Hepatocyte (in vitro differentiated cells): ENCODE measurements at regions not wholly inside any gene's neighbourhood (a gene's known extent, or its start where the extent isn't known, plus 50 kb on each side); places are given as distances from the start of the nearest gene placed in this dataset.

Experiments used
- DNase-seq: peaks from one replicate; pipeline ENCODE4 v3.0.0-alpha.2; 2016; ENCODE audit warnings: low spot score
- H2AFZ ChIP-seq: fragments of 200-600 bp; sonication (generic); 2 replicates; pipeline ENCODE4 v1.6.0; 2016; ENCODE audit warnings: antibody characterized with exemption, mild to moderate bottlenecking
- H3K27ac ChIP-seq: fragments of 200-600 bp; sonication (generic); 2 replicates; pipeline ENCODE4 v1.5.1; 2016; ENCODE audit warnings: mild to moderate bottlenecking
- H3K27me3 ChIP-seq: fragments of 200-600 bp; sonication (generic); 2 replicates; pipeline ENCODE4 v1.6.1; 2016
- H3K36me3 ChIP-seq: fragments of 200-600 bp; sonication (generic); replicated peaks from 2 replicates; pipeline ENCODE4 v1.5.1; 2016; ENCODE audit warnings: low read depth; ENCODE audit not compliant: insufficient read depth
- H3K4me1 ChIP-seq: fragments of 200-600 bp; sonication (generic); 2 replicates; pipeline ENCODE4 v1.5.1; 2016; ENCODE audit warnings: mild to moderate bottlenecking, moderate library complexity; ENCODE audit not compliant: insufficient read depth
- H3K4me2 ChIP-seq: fragments of 200-600 bp; sonication (generic); 2 replicates; pipeline ENCODE4 v1.6.0; 2016
- H3K4me3 ChIP-seq: fragments of 200-600 bp; sonication (generic); 2 replicates; pipeline ENCODE4 v1.5.1; 2016; ENCODE audit warnings: mild to moderate bottlenecking
- H3K79me2 ChIP-seq: fragments of 200-600 bp; sonication (generic); 2 replicates; pipeline ENCODE4 v1.6.0; 2017; ENCODE audit warnings: mild to moderate bottlenecking
- H3K9me2 ChIP-seq: fragments of 200-600 bp; sonication (generic); replicated peaks from 2 replicates; pipeline ENCODE4 v1.6.0; 2017; ENCODE audit warnings: mild to moderate bottlenecking; ENCODE audit not compliant: insufficient read depth
- H3K9me3 ChIP-seq: fragments of 200-600 bp; sonication (generic); 2 replicates; pipeline ENCODE4 v1.5.1; 2016; ENCODE audit warnings: low read depth, mild to moderate bottlenecking
- H4K20me1 ChIP-seq: fragments of 200-600 bp; sonication (generic); 2 replicates; pipeline ENCODE4 v1.6.0; 2016; ENCODE audit warnings: mild to moderate bottlenecking; ENCODE audit not compliant: insufficient read depth, poor library complexity, severe bottlenecking
- EZH2 ChIP-seq: fragments of 200-600 bp; sonication (generic); IDR thresholded peaks from 2 replicates; pipeline ENCODE4 v1.6.1; 2016; ENCODE audit warnings: antibody characterized with exemption, mild to moderate bottlenecking, borderline replicate concordance
- EZH2phosphoT487 ChIP-seq: fragments of 200-600 bp; sonication (generic); IDR thresholded peaks from one replicate; pipeline ENCODE4 v1.6.1; 2018; ENCODE audit warnings: antibody characterized with exemption, mild to moderate bottlenecking, low read depth, moderate library complexity; ENCODE audit not compliant: unreplicated experiment, severe bottlenecking
- WGBS: methylation state at CpG from one replicate; pipeline ENCODE4 v1.1.6; 2016; ENCODE audit warnings: low lambda C conversion rate; ENCODE audit errors: missing lambda C conversion rate; 5-methylcytosine and 5-hydroxymethylcytosine counted together
- TF ChIP-seq, protein P1 (sequence below): fragments of 200-600 bp; sonication (generic); IDR thresholded peaks from 2 replicates; pipeline ENCODE4 v1.5.1; 2016; ENCODE audit warnings: antibody characterized with exemption, mild to moderate bottlenecking; ENCODE audit not compliant: poor library complexity

DNA sequence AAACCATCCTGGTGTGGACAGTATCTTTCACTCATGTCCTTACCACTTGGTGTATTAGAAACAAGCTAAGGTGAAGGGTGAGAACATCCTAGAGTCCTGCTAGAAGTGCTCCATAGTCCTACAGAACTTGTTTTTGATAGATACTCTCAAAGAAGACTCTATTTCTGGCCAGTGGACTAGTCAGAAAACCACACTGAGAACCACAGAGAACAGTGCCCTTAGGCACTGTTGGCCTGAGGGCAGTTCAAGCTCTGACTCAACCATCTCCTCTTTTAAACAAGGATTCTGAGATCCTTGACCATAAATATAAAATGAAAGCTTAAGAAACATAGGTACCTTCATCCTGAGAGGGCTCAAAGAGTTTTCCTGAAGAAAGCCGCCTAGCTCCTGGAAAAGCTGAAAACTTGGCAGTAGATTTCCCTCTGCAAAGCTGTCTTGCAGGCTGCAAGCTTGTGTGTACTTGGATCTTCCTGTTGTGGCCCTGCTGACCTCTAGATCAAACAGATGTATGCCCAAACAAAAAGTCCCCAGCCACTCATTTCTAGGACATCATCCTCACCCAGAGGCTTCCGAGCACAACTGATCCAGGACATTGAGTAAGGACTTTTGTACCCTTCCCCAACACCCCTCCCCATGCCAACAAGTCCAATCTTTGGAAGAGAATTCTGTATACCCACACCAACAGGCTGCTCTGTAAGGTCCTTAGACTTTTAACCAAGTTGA, 111.6 kb upstream of the CXCL13 start:
- H3K9me2 ChIP-seq, result no peaks in the 10 kb centered on the region
- no peak overlapping the region for H2AFZ ChIP-seq
- DNase-seq, result no peak
- no peak overlapping the region for H3K27ac ChIP-seq
- no peaks in the 10 kb centered on the region for H3K36me3 ChIP-seq
- no peak overlapping the region for H3K4me3 ChIP-seq
- no peaks in the 10 kb centered on the region for H3K4me1 ChIP-seq
- no peak for TF ChIP-seq EZH2
- no peak for TF ChIP-seq EZH2phosphoT487
- TF ChIP-seq, protein P1, sequence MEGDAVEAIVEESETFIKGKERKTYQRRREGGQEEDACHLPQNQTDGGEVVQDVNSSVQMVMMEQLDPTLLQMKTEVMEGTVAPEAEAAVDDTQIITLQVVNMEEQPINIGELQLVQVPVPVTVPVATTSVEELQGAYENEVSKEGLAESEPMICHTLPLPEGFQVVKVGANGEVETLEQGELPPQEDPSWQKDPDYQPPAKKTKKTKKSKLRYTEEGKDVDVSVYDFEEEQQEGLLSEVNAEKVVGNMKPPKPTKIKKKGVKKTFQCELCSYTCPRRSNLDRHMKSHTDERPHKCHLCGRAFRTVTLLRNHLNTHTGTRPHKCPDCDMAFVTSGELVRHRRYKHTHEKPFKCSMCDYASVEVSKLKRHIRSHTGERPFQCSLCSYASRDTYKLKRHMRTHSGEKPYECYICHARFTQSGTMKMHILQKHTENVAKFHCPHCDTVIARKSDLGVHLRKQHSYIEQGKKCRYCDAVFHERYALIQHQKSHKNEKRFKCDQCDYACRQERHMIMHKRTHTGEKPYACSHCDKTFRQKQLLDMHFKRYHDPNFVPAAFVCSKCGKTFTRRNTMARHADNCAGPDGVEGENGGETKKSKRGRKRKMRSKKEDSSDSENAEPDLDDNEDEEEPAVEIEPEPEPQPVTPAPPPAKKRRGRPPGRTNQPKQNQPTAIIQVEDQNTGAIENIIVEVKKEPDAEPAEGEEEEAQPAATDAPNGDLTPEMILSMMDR, result no peak
- no peak overlapping the region for H3K4me2 ChIP-seq
- no peaks in the 10 kb centered on the region for H3K9me3 ChIP-seq
- WGBS, result 83% methylated on average over 2 of the region's 2 CpGs
- peaks cover 5% of the 10 kb centered on the region for H3K27me3 ChIP-seq
- H3K79me2 ChIP-seq, result no peaks in the 10 kb centered on the region
- no peaks in the 10 kb centered on the region for H4K20me1 ChIP-seq

GRCh38 chr4:77496457-77496856, 109.2 kb upstream of the CXCL13 start:
- Histone ChIP-seq H3K79me2 (no peaks in the 10 kb centered on the region), H3K27me3 (peaks cover 8% of the 10 kb centered on the region), H3K36me3 (no peaks in the 10 kb centered on the region), H3K4me1 (no peaks in the 10 kb centered on the region), H3K4me2 (no peak overlapping the region), H3K27ac (no peak overlapping the region), H3K9me3 (no peaks in the 10 kb centered on the region), H4K20me1 (no peaks in the 10 kb centered on the region), H3K9me2 (no peaks in the 10 kb centered on the region), H3K4me3 (no peak overlapping the region), H2AFZ (no peak overlapping the region)
- TF ChIP-seq, protein P1, result no peak
- no peak for TF ChIP-seq EZH2phosphoT487
- TF ChIP-seq EZH2, result no peak
- no peak for DNase-seq

- Histone ChIP-seq H3K4me1 (no peaks in the 10 kb centered on the region), H3K27ac (no peak overlapping the region), H4K20me1 (no peaks in the 10 kb centered on the region), H3K9me3 (no peaks in the 10 kb centered on the region), H3K36me3 (no peaks in the 10 kb centered on the region), H3K4me2 (no peak overlapping the region), H3K79me2 (no peaks in the 10 kb centered on the region), H3K9me2 (no peaks in the 10 kb centered on the region), H2AFZ (no peak overlapping the region), H3K4me3 (no peak overlapping the region), H3K27me3 (peaks cover 14% of the 10 kb centered on the region)
- WGBS, result 73% methylated on average over 3 of the region's 3 CpGs
- DNase-seq, result no peak
- TF ChIP-seq, protein P1, result no peak
- TF ChIP-seq EZH2 (no peak), EZH2phosphoT487 (no peak)
These were observed 104.8 kb upstream of the CXCL13 start for GRCh38 chr4:77500801-77501200.
